Activated naive CD8-positive, alpha-beta T cell treated with anti-CD3 and anti-CD28 coated beads for 36 hours (primary cell): ENCODE measurements at regions not wholly inside any gene's neighbourhood (a gene's known extent, or its start where the extent isn't known, plus 50 kb on each side); places are given as distances from the start of the nearest gene placed in this dataset.

Source experiments
- DNase-seq: peaks from one replicate; pipeline ENCODE4 v3.0.0; 2021
- H3K27ac Mint-ChIP-seq: one replicate; pipeline ENCODE4 v1.8.0; 2022; ENCODE audit warnings: mild to moderate bottlenecking, moderate library complexity, mixed read lengths
- H3K27me3 Mint-ChIP-seq: one replicate; pipeline ENCODE4 v1.8.0; 2022; ENCODE audit warnings: mild to moderate bottlenecking, mixed read lengths
- H3K36me3 Mint-ChIP-seq: one replicate; pipeline ENCODE4 v1.8.0; 2021; ENCODE audit warnings: mild to moderate bottlenecking, mixed read lengths
- H3K4me1 Mint-ChIP-seq: one replicate; pipeline ENCODE4 v1.8.0; 2021; ENCODE audit warnings: mixed read lengths
- H3K4me3 Mint-ChIP-seq: one replicate; pipeline ENCODE4 v1.8.0; 2022; ENCODE audit warnings: mild to moderate bottlenecking, moderate library complexity, mixed read lengths
- H3K9me3 Mint-ChIP-seq: one replicate; pipeline ENCODE4 v1.8.0; 2022; ENCODE audit warnings: mixed read lengths

- no peak overlapping the region for H3K4me3 Mint-ChIP-seq
- peaks cover 2% of the 10 kb centered on the region for H3K4me1 Mint-ChIP-seq
- H3K27ac Mint-ChIP-seq, result no peak overlapping the region
- no peak for DNase-seq
- H3K9me3 Mint-ChIP-seq, result peaks cover 10% of the 10 kb centered on the region
- peaks cover 12% of the 10 kb centered on the region for H3K27me3 Mint-ChIP-seq
- no peaks in the 10 kb centered on the region for H3K36me3 Mint-ChIP-seq
These were observed 188.9 kb downstream of the TTC32 start for GRCh38 chr2:19712850-19713249.

- peaks cover 19% of the 10 kb centered on the region for H3K27me3 Mint-ChIP-seq
- no peak overlapping the region for H3K4me3 Mint-ChIP-seq
- DNase-seq, result no peak
- peaks cover 10% of the 10 kb centered on the region for H3K9me3 Mint-ChIP-seq
- H3K4me1 Mint-ChIP-seq, result peaks cover 2% of the 10 kb centered on the region
- no peaks in the 10 kb centered on the region for H3K36me3 Mint-ChIP-seq
- no peak overlapping the region for H3K27ac Mint-ChIP-seq
These were observed 190.1 kb downstream of the TTC32 start for GRCh38 chr2:19711470-19712372.

- peaks cover 2% of the 10 kb centered on the region for H3K4me1 Mint-ChIP-seq
- no peak overlapping the region for H3K4me3 Mint-ChIP-seq
- H3K9me3 Mint-ChIP-seq, result peaks cover 10% of the 10 kb centered on the region
- no peak overlapping the region for H3K27ac Mint-ChIP-seq
- DNase-seq, result no peak
- H3K36me3 Mint-ChIP-seq, result no peaks in the 10 kb centered on the region
- H3K27me3 Mint-ChIP-seq, result peaks cover 15% of the 10 kb centered on the region
These were observed 191.6 kb downstream of the TTC32 start for GRCh38 chr2:19710230-19710629.

GRCh38 chr2:19709553-19709952 is 192.2 kb downstream of the TTC32 start:
- peaks cover 15% of the 10 kb centered on the region for H3K27me3 Mint-ChIP-seq
- H3K4me1 Mint-ChIP-seq, result peaks cover 2% of the 10 kb centered on the region
- peaks cover 10% of the 10 kb centered on the region for H3K9me3 Mint-ChIP-seq
- H3K36me3 Mint-ChIP-seq, result no peaks in the 10 kb centered on the region
- no peak overlapping the region for H3K4me3 Mint-ChIP-seq
- no peak overlapping the region for H3K27ac Mint-ChIP-seq
- DNase-seq, result no peak

GRCh38 chr2:19708776-19709175 is 193.0 kb downstream of the TTC32 start:
- Mint-ChIP-seq H3K36me3 (no peaks in the 10 kb centered on the region), H3K27me3 (peaks cover 15% of the 10 kb centered on the region), H3K4me3 (no peak overlapping the region), H3K27ac (no peak overlapping the region), H3K4me1 (peaks cover 2% of the 10 kb centered on the region), H3K9me3 (peaks cover 10% of the 10 kb centered on the region)
- DNase-seq, result no peak

- H3K27me3 Mint-ChIP-seq, result peaks cover 19% of the 10 kb centered on the region
- H3K4me3 Mint-ChIP-seq, result no peak overlapping the region
- H3K4me1 Mint-ChIP-seq, result peaks cover under 1% of the 10 kb centered on the region
- H3K27ac Mint-ChIP-seq, result no peak overlapping the region
- no peaks in the 10 kb centered on the region for H3K36me3 Mint-ChIP-seq
- no peak for DNase-seq
- peaks cover under 1% of the 10 kb centered on the region for H3K9me3 Mint-ChIP-seq
These were observed 195.5 kb downstream of the TTC32 start for GRCh38 chr2:19706332-19706731.

GRCh38 chr2:19702267-19702666 is 199.5 kb downstream of the TTC32 start:
- Mint-ChIP-seq H3K27me3 (peaks cover 7% of the 10 kb centered on the region), H3K27ac (no peak overlapping the region), H3K9me3 (peaks cover 1% of the 10 kb centered on the region), H3K4me3 (no peak overlapping the region), H3K4me1 (no peaks in the 10 kb centered on the region), H3K36me3 (no peaks in the 10 kb centered on the region)
- no peak for DNase-seq

GRCh38 chr2:19700861-19701585 is 200.8 kb downstream of the TTC32 start:
- H3K27me3 Mint-ChIP-seq, result peaks cover 4% of the 10 kb centered on the region

GRCh38 chr2:19697131-19697530 is 204.7 kb downstream of the TTC32 start:
- no peaks in the 10 kb centered on the region for H3K36me3 Mint-ChIP-seq
- DNase-seq, result no peak
- no peaks in the 10 kb centered on the region for H3K4me1 Mint-ChIP-seq
- peaks cover 4% of the 10 kb centered on the region for H3K27me3 Mint-ChIP-seq
- peaks cover 8% of the 10 kb centered on the region for H3K9me3 Mint-ChIP-seq
- H3K4me3 Mint-ChIP-seq, result no peak overlapping the region
- no peak overlapping the region for H3K27ac Mint-ChIP-seq

More at GRCh38 chr2:19700861-19701585, 200.8 kb downstream of the TTC32 start:
- no peaks in the 10 kb centered on the region for H3K4me1 Mint-ChIP-seq
- DNase-seq, result no peak
- peaks cover 7% of the 10 kb centered on the region for H3K9me3 Mint-ChIP-seq
- no peak overlapping the region for H3K27ac Mint-ChIP-seq
- no peaks in the 10 kb centered on the region for H3K36me3 Mint-ChIP-seq
- H3K4me3 Mint-ChIP-seq, result no peak overlapping the region

- Mint-ChIP-seq H3K9me3 (peaks cover 8% of the 10 kb centered on the region), H3K4me3 (no peak overlapping the region), H3K4me1 (no peaks in the 10 kb centered on the region), H3K36me3 (no peaks in the 10 kb centered on the region), H3K27me3 (peaks cover 2% of the 10 kb centered on the region), H3K27ac (no peak overlapping the region)
- no peak for DNase-seq
These were observed 206.1 kb downstream of the TTC32 start for GRCh38 chr2:19695706-19696105.

- DNase-seq, result no peak
- Mint-ChIP-seq H3K36me3 (no peaks in the 10 kb centered on the region), H3K27me3 (peaks cover 8% of the 10 kb centered on the region), H3K4me3 (no peak overlapping the region), H3K9me3 (peaks cover 5% of the 10 kb centered on the region), H3K27ac (no peak overlapping the region), H3K4me1 (no peaks in the 10 kb centered on the region)
These were observed 209.9 kb downstream of the TTC32 start for GRCh38 chr2:19691892-19692291.

- DNase-seq, result no peak
- Mint-ChIP-seq H3K4me3 (no peak overlapping the region), H3K27me3 (peaks cover 8% of the 10 kb centered on the region), H3K4me1 (no peaks in the 10 kb centered on the region), H3K36me3 (no peaks in the 10 kb centered on the region), H3K9me3 (no peaks in the 10 kb centered on the region), H3K27ac (no peak overlapping the region)
These were observed 211.4 kb downstream of the TTC32 start for GRCh38 chr2:19690429-19690828.

GRCh38 chr2:19689646-19690168 is 212.1 kb downstream of the TTC32 start:
- H3K4me3 Mint-ChIP-seq, result no peak overlapping the region
- H3K27me3 Mint-ChIP-seq, result peaks cover 8% of the 10 kb centered on the region
- no peaks in the 10 kb centered on the region for H3K9me3 Mint-ChIP-seq
- H3K36me3 Mint-ChIP-seq, result no peaks in the 10 kb centered on the region
- DNase-seq, result no peak
- H3K4me1 Mint-ChIP-seq, result no peaks in the 10 kb centered on the region
- H3K27ac Mint-ChIP-seq, result no peak overlapping the region

GRCh38 chr2:19688059-19688458 is 213.7 kb downstream of the TTC32 start:
- Mint-ChIP-seq H3K4me1 (no peaks in the 10 kb centered on the region), H3K27ac (no peak overlapping the region), H3K4me3 (no peak overlapping the region), H3K9me3 (no peaks in the 10 kb centered on the region), H3K27me3 (peaks cover 8% of the 10 kb centered on the region), H3K36me3 (no peaks in the 10 kb centered on the region)
- no peak for DNase-seq

- H3K4me3 Mint-ChIP-seq, result no peak overlapping the region
- H3K27me3 Mint-ChIP-seq, result peaks cover 8% of the 10 kb centered on the region
- no peaks in the 10 kb centered on the region for H3K4me1 Mint-ChIP-seq
- H3K9me3 Mint-ChIP-seq, result no peaks in the 10 kb centered on the region
- H3K27ac Mint-ChIP-seq, result no peak overlapping the region
- DNase-seq, result no peak
- H3K36me3 Mint-ChIP-seq, result no peaks in the 10 kb centered on the region
These were observed 214.6 kb downstream of the TTC32 start for GRCh38 chr2:19687017-19687659.
